ENCODE measurements at regions not wholly inside any gene's neighbourhood (a gene's known extent, or its start where the extent isn't known, plus 50 kb on each side); places are given as distances from the start of the nearest gene placed in this dataset.

- intact Hi-C loops (cut with DNase I; ENCODE audit: low total_unique reads), result no loop called here
- Histone ChIP-seq H3K4me1 (no peaks in the 10 kb centered on the region), H3K27me3 (no peaks in the 10 kb centered on the region), H3K4me3 (no peak overlapping the region), H3K9me3 (no peaks in the 10 kb centered on the region), H3K36me3 (no peaks in the 10 kb centered on the region), H3K27ac (no peak overlapping the region)
- no peak for DNase-seq
- TF ChIP-seq CTCF (IDR thresholded peaks at IDR 0.05), result no peak
Measured at GRCh38 chr6:119587537-119587936, 238.0 kb upstream of the MAN1A1 start.

DNA sequence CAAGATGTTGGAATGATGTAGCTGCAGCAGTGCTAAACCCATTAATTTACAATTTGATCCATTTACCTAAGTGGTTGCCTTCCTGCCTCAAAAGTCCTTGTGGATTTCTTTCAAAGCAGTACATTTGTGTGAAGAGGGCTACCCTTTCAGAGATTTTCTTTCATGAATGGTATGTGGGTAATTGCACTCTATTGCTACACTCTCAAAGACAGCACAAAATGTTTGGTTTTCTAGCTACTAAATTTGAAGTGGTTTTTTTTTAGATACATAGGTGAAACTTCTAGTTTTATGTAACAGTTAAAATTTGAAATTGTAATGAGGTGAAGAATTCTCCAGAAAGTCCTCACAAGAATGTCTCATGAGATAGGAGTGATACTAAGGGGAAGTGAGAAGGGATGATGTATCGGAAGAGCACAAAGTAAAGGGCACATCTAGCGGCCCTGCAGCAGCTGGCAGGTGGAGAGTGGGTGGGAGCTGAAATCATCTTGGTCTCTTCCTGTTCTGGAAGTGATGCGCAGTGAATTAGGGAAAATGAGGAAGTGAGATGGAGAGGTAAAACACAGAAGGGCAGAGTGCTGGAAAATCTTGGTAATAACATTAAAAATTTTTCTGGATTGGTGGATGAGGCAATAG lies 236.8 kb upstream of the MAN1A1 start:
- Histone ChIP-seq H3K9me3 (no peaks in the 10 kb centered on the region), H3K27ac (no peak overlapping the region), H3K4me1 (no peaks in the 10 kb centered on the region), H3K27me3 (no peaks in the 10 kb centered on the region), H3K36me3 (no peaks in the 10 kb centered on the region), H3K4me3 (no peak overlapping the region)
- no peak for TF ChIP-seq CTCF (IDR thresholded peaks at IDR 0.05)
- intact Hi-C loops (cut with DNase I; ENCODE audit: low total_unique reads), result no loop called here
- no peak for DNase-seq

DNA sequence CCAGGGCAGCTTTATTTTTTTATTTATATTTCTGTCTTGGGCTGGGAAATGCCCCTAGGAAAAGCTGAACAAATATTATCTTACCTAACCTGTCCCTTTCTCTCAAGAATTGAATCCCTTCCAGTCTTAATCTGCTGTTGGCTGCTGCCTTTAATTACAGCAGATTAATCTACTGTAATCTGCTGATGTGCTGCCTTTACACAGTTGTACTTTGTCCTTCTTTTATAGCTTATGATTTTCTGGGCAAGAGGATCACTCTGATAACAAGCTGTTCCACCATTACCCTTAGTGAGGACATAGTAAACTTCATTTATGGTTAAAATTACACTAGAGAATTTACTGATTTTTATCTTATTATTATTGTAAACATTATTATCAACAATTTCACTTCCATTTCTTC lies 234.5 kb upstream of the MAN1A1 start:
- Histone ChIP-seq H3K36me3 (no peaks in the 10 kb centered on the region), H3K4me1 (no peaks in the 10 kb centered on the region), H3K27ac (no peak overlapping the region), H3K4me3 (no peak overlapping the region), H3K27me3 (no peaks in the 10 kb centered on the region), H3K9me3 (no peaks in the 10 kb centered on the region)
- intact Hi-C loops (cut with DNase I; ENCODE audit: low total_unique reads), result no loop called here
- no peak for TF ChIP-seq CTCF (IDR thresholded peaks at IDR 0.05)
- DNase-seq, result no peak

DNA sequence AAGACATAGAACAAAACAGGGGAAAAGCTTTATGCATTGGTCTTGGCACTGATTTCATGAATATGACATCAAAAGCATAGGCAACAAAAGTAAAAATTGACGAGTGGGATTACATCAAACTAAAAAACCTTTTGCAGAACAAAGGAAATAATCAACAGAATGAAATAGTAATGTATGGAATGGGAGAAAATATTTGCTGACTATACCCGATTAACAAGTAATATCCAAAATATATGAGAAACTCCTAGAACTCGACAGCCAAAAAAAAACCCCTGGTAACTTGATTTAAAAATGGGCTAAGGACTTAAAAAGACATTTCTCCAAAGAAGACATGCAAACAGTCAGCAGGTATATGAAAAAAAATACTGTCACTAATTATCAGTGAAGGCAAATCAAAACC lies 231.7 kb upstream of the MAN1A1 start:
- DNase-seq, result no peak
- intact Hi-C loops (cut with DNase I; ENCODE audit: low total_unique reads), result no loop called here
- no peak overlapping the region for H3K4me3 ChIP-seq
- H3K36me3 ChIP-seq, result no peaks in the 10 kb centered on the region
- no peak for TF ChIP-seq CTCF (IDR thresholded peaks at IDR 0.05)
- H3K9me3 ChIP-seq, result peaks cover 0 to 7% (median 0%) of the 10 kb centered on the region in 3 donors
- no peaks in the 10 kb centered on the region for H3K4me1 ChIP-seq
- no peak overlapping the region for H3K27ac ChIP-seq
- no peaks in the 10 kb centered on the region for H3K27me3 ChIP-seq

DNA sequence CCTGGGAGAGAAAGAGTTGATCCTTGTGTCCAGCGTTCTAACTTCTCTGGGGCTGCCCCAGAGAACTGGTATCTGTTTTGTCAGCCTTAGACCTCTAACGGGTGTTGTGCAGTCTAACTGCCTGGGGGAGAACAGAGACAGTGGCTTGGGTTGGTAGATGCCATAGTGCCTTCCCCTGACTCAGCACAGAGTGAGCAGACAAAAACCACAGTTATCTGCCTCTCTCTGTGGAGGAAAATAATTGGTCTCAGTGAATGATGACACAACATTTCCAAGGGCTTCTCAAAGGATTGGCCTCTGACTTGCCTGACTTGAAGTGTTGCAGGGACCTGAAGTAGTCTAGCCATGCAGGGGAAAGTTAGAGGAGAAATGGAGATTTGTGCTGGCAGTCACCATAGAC lies 226.2 kb upstream of the MAN1A1 start:
- Histone ChIP-seq H3K27me3 (no peaks in the 10 kb centered on the region), H3K9me3 (peaks cover 0 to 8% (median 5%) of the 10 kb centered on the region in 3 donors), H3K27ac (no peak overlapping the region), H3K36me3 (no peaks in the 10 kb centered on the region), H3K4me3 (no peak overlapping the region), H3K4me1 (no peaks in the 10 kb centered on the region)
- intact Hi-C loops (cut with DNase I; ENCODE audit: low total_unique reads), result no loop called here
- DNase-seq, result no peak
- TF ChIP-seq CTCF (IDR thresholded peaks at IDR 0.05), result no peak

DNA sequence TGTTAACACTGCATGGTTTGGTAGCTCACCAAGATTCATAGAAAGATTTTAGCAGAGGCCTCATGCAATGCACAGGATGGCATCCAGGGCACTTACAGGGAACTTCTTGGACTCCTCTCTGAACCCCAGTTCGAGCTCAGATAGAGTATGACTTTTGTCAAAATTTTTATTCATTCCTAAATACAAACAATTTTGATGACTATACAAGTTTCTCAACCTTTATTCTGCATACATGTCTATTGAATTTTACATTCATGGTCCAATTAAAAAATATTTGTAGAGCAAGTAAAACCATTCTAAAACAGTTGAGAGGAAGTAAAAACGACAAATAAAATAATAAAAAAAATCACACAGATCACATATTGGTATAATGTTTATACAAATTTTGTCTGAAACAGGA lies 219.0 kb upstream of the MAN1A1 start:
- no peaks in the 10 kb centered on the region for H3K4me1 ChIP-seq
- no peaks in the 10 kb centered on the region for H3K27me3 ChIP-seq
- no peak overlapping the region for H3K27ac ChIP-seq
- no peaks in the 10 kb centered on the region for H3K36me3 ChIP-seq
- no peak for TF ChIP-seq CTCF (IDR thresholded peaks at IDR 0.05)
- intact Hi-C loops (cut with DNase I; ENCODE audit: low total_unique reads), result no loop called here
- DNase-seq, result no peak
- no peak overlapping the region for H3K4me3 ChIP-seq
- H3K9me3 ChIP-seq, result no peaks in the 10 kb centered on the region

All from tibial artery (tissue), 4 donors.